ENCODE measurements at regions not wholly inside any gene's neighbourhood (a gene's known extent, or its start where the extent isn't known, plus 50 kb on each side); places are given as distances from the start of the nearest gene placed in this dataset.

GRCh38 chr7:34207810-34208209 is 302.5 kb downstream of the BMPER start:
- H3K27me3 ChIP-seq = no peaks in the 10 kb centered on the region
- no peak overlapping the region for H3K4me3 ChIP-seq
- no peaks in the 10 kb centered on the region for H3K36me3 ChIP-seq
- no peaks in the 10 kb centered on the region for H3K9me3 ChIP-seq
- no peaks in the 10 kb centered on the region for H3K4me1 ChIP-seq
- DNase-seq (ENCODE audit: low spot score) = no peak
- TF ChIP-seq, protein P1, sequence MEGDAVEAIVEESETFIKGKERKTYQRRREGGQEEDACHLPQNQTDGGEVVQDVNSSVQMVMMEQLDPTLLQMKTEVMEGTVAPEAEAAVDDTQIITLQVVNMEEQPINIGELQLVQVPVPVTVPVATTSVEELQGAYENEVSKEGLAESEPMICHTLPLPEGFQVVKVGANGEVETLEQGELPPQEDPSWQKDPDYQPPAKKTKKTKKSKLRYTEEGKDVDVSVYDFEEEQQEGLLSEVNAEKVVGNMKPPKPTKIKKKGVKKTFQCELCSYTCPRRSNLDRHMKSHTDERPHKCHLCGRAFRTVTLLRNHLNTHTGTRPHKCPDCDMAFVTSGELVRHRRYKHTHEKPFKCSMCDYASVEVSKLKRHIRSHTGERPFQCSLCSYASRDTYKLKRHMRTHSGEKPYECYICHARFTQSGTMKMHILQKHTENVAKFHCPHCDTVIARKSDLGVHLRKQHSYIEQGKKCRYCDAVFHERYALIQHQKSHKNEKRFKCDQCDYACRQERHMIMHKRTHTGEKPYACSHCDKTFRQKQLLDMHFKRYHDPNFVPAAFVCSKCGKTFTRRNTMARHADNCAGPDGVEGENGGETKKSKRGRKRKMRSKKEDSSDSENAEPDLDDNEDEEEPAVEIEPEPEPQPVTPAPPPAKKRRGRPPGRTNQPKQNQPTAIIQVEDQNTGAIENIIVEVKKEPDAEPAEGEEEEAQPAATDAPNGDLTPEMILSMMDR (IDR thresholded peaks at IDR 0.05) = no peak
- H3K27ac ChIP-seq = no peak overlapping the region

GRCh38 chr7:34208878-34209621 is 303.7 kb downstream of the BMPER start:
- Histone ChIP-seq H3K4me3 (no peak overlapping the region), H3K27ac (no peak overlapping the region), H3K9me3 (no peaks in the 10 kb centered on the region), H3K36me3 (no peaks in the 10 kb centered on the region), H3K4me1 (no peaks in the 10 kb centered on the region), H3K27me3 (no peaks in the 10 kb centered on the region)
- no peak for DNase-seq (ENCODE audit: low spot score)
- TF ChIP-seq, protein P1 (IDR thresholded peaks at IDR 0.05) = no peak

DNA sequence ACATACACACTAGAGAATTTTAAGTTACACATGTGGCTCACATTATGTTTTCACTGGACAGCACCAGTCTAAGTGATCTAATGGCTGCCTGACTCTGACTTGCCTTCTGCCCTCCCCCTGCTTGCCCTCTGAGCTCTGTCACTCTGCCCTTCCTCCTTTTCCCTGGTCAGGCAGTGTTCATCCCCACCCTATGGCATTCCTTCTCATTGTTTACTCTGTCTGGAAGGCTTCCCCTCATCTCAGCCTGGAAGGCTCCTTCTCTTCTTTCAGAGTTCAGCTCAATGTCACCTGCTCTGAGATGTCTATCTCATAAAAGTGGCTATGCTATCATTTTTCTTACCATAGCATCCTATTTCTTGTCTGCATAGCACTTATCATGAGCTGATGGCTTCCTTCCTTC is 305.7 kb downstream of the BMPER start:
- no peaks in the 10 kb centered on the region for H3K36me3 ChIP-seq
- no peaks in the 10 kb centered on the region for H3K4me1 ChIP-seq
- no peak overlapping the region for H3K27ac ChIP-seq
- no peak for DNase-seq (ENCODE audit: low spot score)
- no peaks in the 10 kb centered on the region for H3K9me3 ChIP-seq
- H3K4me3 ChIP-seq = no peak overlapping the region
- H3K27me3 ChIP-seq = no peaks in the 10 kb centered on the region
- TF ChIP-seq, protein P1 (IDR thresholded peaks at IDR 0.05) = no peak

DNA sequence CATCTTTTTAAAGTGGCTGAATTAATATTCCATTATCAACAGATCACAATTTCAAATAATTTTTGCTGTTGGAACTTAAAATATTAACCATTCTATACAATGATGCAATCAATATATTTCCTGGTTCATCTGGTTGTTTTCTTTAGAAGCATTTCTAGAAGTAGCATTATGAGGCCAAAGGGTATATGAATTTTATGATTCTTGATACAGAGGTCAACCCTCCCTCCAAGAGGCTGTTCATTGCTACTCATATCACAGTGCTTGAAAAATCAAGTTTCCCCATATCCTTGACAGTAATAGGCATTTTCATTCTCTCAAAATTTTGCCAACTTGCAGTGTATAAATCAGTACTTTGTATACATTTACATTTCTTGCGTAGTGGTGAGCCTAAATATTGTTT is 312.6 kb downstream of the BMPER start:
- no peak overlapping the region for H3K4me3 ChIP-seq
- H3K27me3 ChIP-seq = no peaks in the 10 kb centered on the region
- TF ChIP-seq, protein P1 (IDR thresholded peaks at IDR 0.05) = no peak
- H3K27ac ChIP-seq = no peak overlapping the region
- no peaks in the 10 kb centered on the region for H3K36me3 ChIP-seq
- H3K9me3 ChIP-seq = no peaks in the 10 kb centered on the region
- H3K4me1 ChIP-seq = no peaks in the 10 kb centered on the region
- no peak for DNase-seq (ENCODE audit: low spot score)

GRCh38 chr7:34219153-34219718 is 313.9 kb downstream of the BMPER start:
- TF ChIP-seq, protein P1 (IDR thresholded peaks at IDR 0.05) = no peak
- no peak for DNase-seq (ENCODE audit: low spot score)
- no peaks in the 10 kb centered on the region for H3K4me1 ChIP-seq
- no peaks in the 10 kb centered on the region for H3K9me3 ChIP-seq
- H3K36me3 ChIP-seq = no peaks in the 10 kb centered on the region
- H3K4me3 ChIP-seq = no peak overlapping the region
- H3K27ac ChIP-seq = no peak overlapping the region
- H3K27me3 ChIP-seq = no peaks in the 10 kb centered on the region

Measured in right atrium auricular region (tissue), 2 donors.